CD4-positive, CD25-positive, alpha-beta regulatory T cell (primary cell): ENCODE measurements at regions not wholly inside any gene's neighbourhood (a gene's known extent, or its start where the extent isn't known, plus 50 kb on each side); places are given as distances from the start of the nearest gene placed in this dataset.

Experiments used
- ATAC-seq, 2 donors: fragments of 150-1000 bp; cut with Tn5 transposase; one replicate each; pipeline ENCODE4 v1.10.0; 2021; ENCODE audit warnings: low read depth in 2 of 2, moderate number of reproducible peaks in 2 of 2, moderate library complexity in 1 of 2
- DNase-seq, 3 donors: peaks; one replicate each; pipeline versions ENCODE4 v3.0.0 to v3.0.0-alpha.2; 2012 to 2022; ENCODE audit warnings: mixed read lengths in 1 of 3
- H3K27ac ChIP-seq: one replicate; pipeline ENCODE4 v1.7.0; 2013; ENCODE audit warnings: mild to moderate bottlenecking, low read length; ENCODE audit not compliant: insufficient read depth, poor library complexity, severe bottlenecking
- H3K27me3 ChIP-seq: one replicate; pipeline ENCODE4 v1.7.0; 2013; ENCODE audit warnings: low read length; ENCODE audit not compliant: control insufficient read depth, insufficient read depth
- H3K36me3 ChIP-seq: one replicate; pipeline ENCODE4 v1.7.0; 2013; ENCODE audit warnings: mild to moderate bottlenecking, low read length, moderate library complexity; ENCODE audit not compliant: control insufficient read depth, insufficient read depth
- H3K4me1 ChIP-seq: 2 replicates; pipeline ENCODE4 v1.7.0; 2013; ENCODE audit warnings: mild to moderate bottlenecking, low read length; ENCODE audit not compliant: insufficient read depth, control insufficient read depth, poor library complexity, severe bottlenecking
- H3K4me3 ChIP-seq: one replicate; pipeline ENCODE4 v1.7.0; 2013; ENCODE audit warnings: low read depth, mild to moderate bottlenecking, low read length, moderate library complexity
- H3K9me3 ChIP-seq, 2 experiments: 1 replicate in 1 of 2; 2 replicates in 1 of 2; pipeline ENCODE4 v1.7.0; 2013; ENCODE audit warnings: low read length in 2 of 2, mild to moderate bottlenecking in 1 of 2, moderate library complexity in 1 of 2; ENCODE audit not compliant: control insufficient read depth in 2 of 2
- H3K27ac Mint-ChIP-seq, 3 donors: one replicate each; pipeline ENCODE4 v1.8.0; 2020 to 2022; ENCODE audit warnings: mild to moderate bottlenecking in 3 of 3, mixed read lengths in 3 of 3, moderate library complexity in 2 of 3
- H3K27me3 Mint-ChIP-seq: one replicate; pipeline ENCODE4 v1.8.0; 2022; ENCODE audit warnings: mild to moderate bottlenecking, mixed read lengths
- H3K36me3 Mint-ChIP-seq: one replicate; pipeline ENCODE4 v1.8.0; 2020; ENCODE audit warnings: mixed read lengths
- H3K4me1 Mint-ChIP-seq, 4 donors: one replicate each; pipeline ENCODE4 v1.8.0; 2020 to 2022; ENCODE audit warnings: mixed read lengths in 4 of 4, mild to moderate bottlenecking in 1 of 4
- H3K4me3 Mint-ChIP-seq, 4 donors: one replicate each; pipeline ENCODE4 v1.8.0; 2020 to 2022; ENCODE audit warnings: mild to moderate bottlenecking in 4 of 4, mixed read lengths in 4 of 4, moderate library complexity in 3 of 4
- H3K9me3 Mint-ChIP-seq, 7 donors: one replicate each; pipeline ENCODE4 v1.8.0; 2020 to 2022; ENCODE audit warnings: mixed read lengths in 7 of 7, mild to moderate bottlenecking in 3 of 7, moderate library complexity in 2 of 7

DNA sequence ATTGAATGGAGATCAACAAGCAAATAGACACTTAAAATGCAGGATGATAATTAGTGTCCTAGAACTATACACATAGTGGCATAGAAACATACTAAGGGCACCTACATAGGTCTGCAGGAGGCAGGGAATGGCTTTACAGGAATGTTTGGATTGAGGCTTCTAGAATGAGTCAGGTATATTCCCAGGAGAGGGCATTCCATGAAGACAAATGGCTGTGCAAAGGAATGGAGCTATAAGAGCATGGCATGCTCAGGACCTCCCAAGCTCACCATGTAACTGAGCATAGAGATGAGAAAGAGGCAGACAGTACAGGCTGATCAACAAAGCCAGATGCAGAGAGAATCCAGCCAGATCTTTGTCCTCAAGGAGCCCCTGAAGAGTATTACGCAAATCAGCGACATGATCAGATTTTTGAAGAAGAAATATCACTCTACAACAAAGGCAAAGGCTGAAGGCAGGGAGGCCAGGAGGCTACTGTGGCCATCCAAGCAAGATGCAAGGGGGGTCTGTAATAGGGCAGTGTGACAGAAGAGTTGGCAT, 211.1 kb upstream of the MTNR1B start:
- Histone ChIP-seq H3K9me3 (no peaks in the 10 kb centered on the region), H3K4me3 (no peak overlapping the region), H3K36me3 (no peaks in the 10 kb centered on the region), H3K27me3 (no peaks in the 10 kb centered on the region), H3K27ac (no peak overlapping the region), H3K4me1 (no peaks in the 10 kb centered on the region)
- Mint-ChIP-seq H3K27ac (no peak overlapping the region), H3K27me3 (no peaks in the 10 kb centered on the region), H3K9me3 (peaks cover 0 to 8% (median 0%) of the 10 kb centered on the region in 7 donors), H3K4me3 (no peak overlapping the region), H3K36me3 (no peaks in the 10 kb centered on the region), H3K4me1 (no peaks in the 10 kb centered on the region)
- DNase-seq (no peak), ATAC-seq (no peak)

DNA sequence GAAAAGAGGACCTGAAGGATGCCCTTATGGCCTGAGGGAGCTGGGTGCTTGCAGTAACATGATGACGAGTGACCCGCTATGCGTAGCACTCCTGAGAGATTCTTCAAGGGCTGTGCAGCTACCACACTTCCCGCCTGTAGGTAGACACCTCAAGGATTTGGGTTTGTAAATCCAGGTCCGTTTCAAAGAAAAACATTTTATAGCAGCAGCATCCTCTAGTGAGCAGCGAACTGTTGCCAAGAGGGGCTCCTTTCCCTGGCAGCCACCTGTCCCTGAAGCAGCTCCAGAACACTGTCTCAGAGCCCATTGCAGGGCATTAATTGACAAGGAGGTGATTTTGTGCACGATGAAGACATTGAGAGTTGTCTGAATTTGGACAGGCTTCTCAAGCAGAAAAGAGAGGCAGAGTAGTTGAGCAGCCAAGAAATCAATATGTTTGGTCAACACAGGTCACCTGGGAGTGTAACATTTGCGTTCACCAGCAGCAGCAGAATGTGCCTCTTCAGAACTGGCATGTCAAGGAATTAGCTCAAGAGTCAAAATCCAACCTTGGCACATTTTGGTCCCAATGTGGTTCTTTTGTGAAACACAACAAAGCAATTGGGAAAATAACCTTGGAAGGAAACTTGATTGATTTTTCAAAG, 209.8 kb upstream of the MTNR1B start:
- no peak overlapping the region for H3K27ac Mint-ChIP-seq
- H3K27me3 ChIP-seq = no peaks in the 10 kb centered on the region
- ATAC-seq (no peak), DNase-seq (no peak)
- H3K4me1 Mint-ChIP-seq = no peaks in the 10 kb centered on the region
- H3K4me3 Mint-ChIP-seq = no peak overlapping the region
- no peaks in the 10 kb centered on the region for H3K9me3 ChIP-seq
- H3K4me1 ChIP-seq = no peaks in the 10 kb centered on the region
- no peaks in the 10 kb centered on the region for H3K36me3 ChIP-seq
- peaks cover 0 to 6% (median 0%) of the 10 kb centered on the region in 7 donors for H3K9me3 Mint-ChIP-seq
- H3K4me3 ChIP-seq = no peak overlapping the region
- no peaks in the 10 kb centered on the region for H3K36me3 Mint-ChIP-seq
- H3K27ac ChIP-seq = no peak overlapping the region
- H3K27me3 Mint-ChIP-seq = no peaks in the 10 kb centered on the region

DNA sequence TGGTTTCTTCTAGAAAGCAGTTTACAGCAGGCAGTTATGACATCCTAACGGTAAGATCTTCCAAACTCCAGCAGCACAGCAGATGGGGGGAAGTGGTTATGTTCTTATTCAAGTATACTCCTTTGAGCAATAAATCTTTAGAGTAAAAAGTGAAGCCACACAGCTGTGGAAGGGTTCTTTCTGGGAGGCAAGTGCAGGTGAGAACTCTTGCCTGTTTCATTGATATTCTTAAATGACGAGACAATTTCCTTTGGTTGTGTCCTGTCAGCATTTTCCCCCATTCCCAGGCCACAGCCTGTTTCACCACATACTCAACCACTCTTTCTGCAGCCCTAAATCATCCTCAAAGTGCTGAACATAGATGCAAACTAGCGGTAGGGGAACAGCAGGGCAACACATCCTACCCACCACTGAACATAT, 207.3 kb upstream of the MTNR1B start:
- Histone ChIP-seq H3K9me3 (no peaks in the 10 kb centered on the region), H3K27ac (no peak overlapping the region), H3K4me3 (no peak overlapping the region), H3K4me1 (no peaks in the 10 kb centered on the region), H3K27me3 (no peaks in the 10 kb centered on the region), H3K36me3 (no peaks in the 10 kb centered on the region)
- DNase-seq (no peak), ATAC-seq (no peak)
- no peaks in the 10 kb centered on the region for H3K36me3 Mint-ChIP-seq
- H3K27me3 Mint-ChIP-seq = peaks cover 2% of the 10 kb centered on the region
- no peak overlapping the region for H3K4me3 Mint-ChIP-seq
- H3K27ac Mint-ChIP-seq = no peak overlapping the region
- peaks cover 0 to 2% (median 0%) of the 10 kb centered on the region in 7 donors for H3K9me3 Mint-ChIP-seq
- H3K4me1 Mint-ChIP-seq = peaks cover 0 to 8% (median 0%) of the 10 kb centered on the region in 4 donors

DNA sequence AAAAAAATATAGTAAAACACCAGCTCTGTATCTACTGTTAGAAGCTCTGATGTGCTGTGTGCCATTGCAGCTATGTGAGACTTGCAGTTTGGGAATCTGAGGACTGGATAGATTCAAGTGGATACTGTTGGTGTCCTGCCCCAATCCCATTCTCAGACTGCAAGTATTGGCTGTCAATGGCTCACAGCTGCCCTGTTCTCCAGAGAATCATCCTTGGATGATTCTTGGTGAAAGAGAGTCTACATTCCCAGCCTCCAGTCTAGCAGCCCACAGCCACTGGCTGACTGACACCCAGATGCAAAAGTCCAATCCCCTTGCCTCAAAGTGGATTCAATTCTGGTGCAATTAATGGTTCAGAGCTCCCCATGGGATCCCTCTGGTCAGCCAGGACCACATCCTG, 206.1 kb upstream of the MTNR1B start:
- Mint-ChIP-seq H3K27me3 (peaks cover 9% of the 10 kb centered on the region), H3K4me1 (peaks cover 0 to 12% (median 0%) of the 10 kb centered on the region in 4 donors), H3K36me3 (no peaks in the 10 kb centered on the region), H3K9me3 (peaks cover 0 to 2% (median 0%) of the 10 kb centered on the region in 7 donors), H3K4me3 (no peak overlapping the region), H3K27ac (peak overlapping the region in 1 of 3 donors; percentile 28)
- Histone ChIP-seq H3K36me3 (no peaks in the 10 kb centered on the region), H3K4me1 (no peaks in the 10 kb centered on the region), H3K27me3 (no peaks in the 10 kb centered on the region), H3K4me3 (no peak overlapping the region), H3K27ac (no peak overlapping the region), H3K9me3 (no peaks in the 10 kb centered on the region)
- ATAC-seq = no peak
- DNase-seq = no peak

DNA sequence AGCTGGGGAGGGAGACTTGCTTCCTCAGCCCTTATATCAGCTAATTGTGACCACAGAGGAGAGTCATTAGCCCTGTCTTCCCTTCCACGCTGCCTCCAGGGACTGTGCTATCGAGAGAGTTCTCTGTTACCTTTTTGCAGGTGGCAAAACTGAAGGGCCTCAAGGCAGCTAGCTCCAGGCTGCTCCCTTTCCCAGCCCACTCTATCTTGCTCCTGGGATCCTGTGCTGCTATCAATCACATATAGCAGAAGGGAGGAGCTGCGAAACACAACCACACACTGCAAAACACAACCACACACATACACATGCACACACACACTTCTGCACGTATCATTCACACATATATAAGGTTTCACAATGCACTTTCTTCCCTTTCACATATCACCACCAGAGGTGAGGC, 205.3 kb upstream of the MTNR1B start:
- ATAC-seq = no peak

DNA sequence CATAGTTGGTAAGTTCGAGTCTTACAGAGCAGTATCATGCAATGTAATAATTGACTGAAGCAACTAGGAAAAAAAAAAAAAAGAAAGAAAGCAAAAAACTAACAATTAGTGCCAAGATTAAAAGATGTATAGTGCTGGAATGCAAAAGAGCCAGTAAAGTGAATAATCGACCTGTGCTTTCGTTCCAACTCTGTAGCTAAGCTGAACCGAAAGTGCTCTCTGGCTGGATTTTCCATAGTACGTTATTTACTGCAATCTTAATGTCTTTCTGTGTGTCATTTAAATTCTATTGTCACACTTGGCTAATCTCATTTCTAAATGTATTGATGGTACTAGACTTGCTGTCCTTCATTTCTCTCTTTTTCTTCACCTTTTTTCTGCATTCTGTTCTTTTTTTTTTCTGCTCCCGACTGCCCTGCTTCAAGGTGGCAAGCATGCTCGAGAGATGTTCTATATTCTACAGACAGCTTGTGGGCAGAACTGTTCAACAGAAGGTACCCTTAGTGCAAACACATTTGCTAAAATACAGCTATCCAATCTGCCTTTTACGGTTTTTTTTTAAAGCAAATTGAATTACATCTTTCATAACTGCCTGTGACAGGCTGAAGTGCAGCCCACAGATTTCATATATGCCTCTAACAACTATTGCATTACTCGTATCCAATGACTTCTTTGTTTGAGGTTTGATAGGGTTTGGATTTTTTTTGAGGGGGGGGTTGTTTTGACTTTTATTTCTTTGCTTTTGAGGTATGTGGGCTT, 204.2 kb upstream of the MTNR1B start:
- H3K27ac ChIP-seq = no peak overlapping the region
- H3K27me3 Mint-ChIP-seq = peaks cover 9% of the 10 kb centered on the region
- ATAC-seq = no peak
- no peaks in the 10 kb centered on the region for H3K36me3 ChIP-seq
- no peak for DNase-seq
- no peak overlapping the region for H3K4me3 ChIP-seq
- H3K4me3 Mint-ChIP-seq = no peak overlapping the region
- peaks cover 0 to 2% (median 0%) of the 10 kb centered on the region in 7 donors for H3K9me3 Mint-ChIP-seq
- H3K9me3 ChIP-seq = no peaks in the 10 kb centered on the region
- H3K4me1 Mint-ChIP-seq = peaks cover 0 to 12% (median 0%) of the 10 kb centered on the region in 4 donors
- no peaks in the 10 kb centered on the region for H3K27me3 ChIP-seq
- H3K4me1 ChIP-seq = no peaks in the 10 kb centered on the region
- no peak overlapping the region for H3K27ac Mint-ChIP-seq
- no peaks in the 10 kb centered on the region for H3K36me3 Mint-ChIP-seq

More for the DNA sequence above, 205.3 kb upstream of the MTNR1B start:
- Mint-ChIP-seq H3K27me3 (peaks cover 9% of the 10 kb centered on the region), H3K9me3 (peaks cover 0 to 2% (median 0%) of the 10 kb centered on the region in 7 donors), H3K4me1 (peaks cover 0 to 12% (median 0%) of the 10 kb centered on the region in 4 donors), H3K36me3 (no peaks in the 10 kb centered on the region), H3K27ac (no peak overlapping the region), H3K4me3 (no peak overlapping the region)
- no peak for DNase-seq
- Histone ChIP-seq H3K27me3 (no peaks in the 10 kb centered on the region), H3K4me1 (no peaks in the 10 kb centered on the region), H3K9me3 (no peaks in the 10 kb centered on the region), H3K27ac (no peak overlapping the region), H3K4me3 (no peak overlapping the region), H3K36me3 (no peaks in the 10 kb centered on the region)

DNA sequence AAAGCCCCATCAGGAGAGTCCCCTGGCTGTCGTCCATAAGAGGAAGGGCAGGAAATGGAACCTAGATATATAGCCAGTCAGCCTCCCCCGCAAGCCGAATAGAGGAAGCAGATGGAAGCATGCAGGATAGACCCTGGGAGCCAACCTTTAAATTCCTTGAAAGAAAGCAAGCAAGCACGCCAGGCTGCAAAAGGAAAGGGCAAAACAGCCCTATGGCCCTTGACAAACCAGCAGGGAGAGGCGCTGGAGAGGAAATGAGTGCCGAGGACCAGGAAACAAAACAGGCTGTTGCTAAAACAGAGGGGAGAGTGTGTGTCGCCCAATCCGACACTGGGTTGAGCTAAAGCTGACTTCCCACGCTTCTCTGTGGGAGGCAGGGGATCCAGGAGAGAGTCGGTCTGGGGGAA, 203.5 kb upstream of the MTNR1B start:
- Histone ChIP-seq H3K4me3 (no peak overlapping the region), H3K4me1 (no peaks in the 10 kb centered on the region), H3K36me3 (no peaks in the 10 kb centered on the region), H3K9me3 (no peaks in the 10 kb centered on the region), H3K27me3 (no peaks in the 10 kb centered on the region), H3K27ac (no peak overlapping the region)
- no peak for ATAC-seq
- H3K4me1 Mint-ChIP-seq = peaks cover 0 to 12% (median 0%) of the 10 kb centered on the region in 4 donors
- H3K27me3 Mint-ChIP-seq = peaks cover 9% of the 10 kb centered on the region
- H3K4me3 Mint-ChIP-seq = peak overlapping the region in 1 of 4 donors; percentile 50
- no peaks in the 10 kb centered on the region for H3K36me3 Mint-ChIP-seq
- DNase-seq = no peak
- peaks cover 0 to 2% (median 0%) of the 10 kb centered on the region in 7 donors for H3K9me3 Mint-ChIP-seq
- no peak overlapping the region for H3K27ac Mint-ChIP-seq
